ENCODE measurements at regions not wholly inside any gene's neighbourhood (a gene's known extent, or its start where the extent isn't known, plus 50 kb on each side); places are given as distances from the start of the nearest gene placed in this dataset.

GRCh38 chr2:71872466-71873051 lies 275.1 kb downstream of the CYP26B1 start:
- H3K36me3 ChIP-seq (ENCODE audit: control insufficient read depth in 2 of 2, insufficient read depth in 2 of 2, low read length in 1 of 2), result no peaks in the 10 kb centered on the region
- BruUV-seq (replicated peaks), result no TSS peak
- H3K4me2 ChIP-seq (ENCODE audit: control insufficient read depth, insufficient read depth), result no peak overlapping the region
- ChIA-PET RAD21 (ENCODE audit: unreplicated experiment) (no interaction called here), CTCF (no interaction called here), SMC1A (ENCODE audit: uncharacterized antibody, unreplicated experiment) (no interaction called here), POLR2A (no interaction called here)
- DNase-seq (ENCODE audit: low read depth, low spot score) (no peak), FAIRE-seq (no peak), ATAC-seq (no peak)
- H3K9me3 ChIP-seq (replicated peaks; ENCODE audit: control insufficient read depth, insufficient read depth, low read length), result no peaks in the 10 kb centered on the region
- intact Hi-C loops (cut with micrococcal nuclease; ENCODE audit: unreplicated experiment) (no loop called here), in situ Hi-C loops (cut with MboI) (no loop called here)
- H3K79me2 ChIP-seq (ENCODE audit: control insufficient read depth, insufficient read depth, low read length), result no peaks in the 10 kb centered on the region
- no peak overlapping the region for H3K4me3 ChIP-seq
- H4K20me1 ChIP-seq (ENCODE audit: control insufficient read depth, insufficient read depth), result no peaks in the 10 kb centered on the region
- no peak overlapping the region for H3K9ac ChIP-seq (ENCODE audit: control insufficient read depth, insufficient read depth, low read length)
- no peaks in the 10 kb centered on the region; a peak in 1 of 4 replicates for H3K27me3 ChIP-seq (replicated peaks in 1 of 2; ENCODE audit: control insufficient read depth in 2 of 2, insufficient read depth in 2 of 2, low read length in 1 of 2)
- 40% methylated on average over 11 of the region's 12 CpGs for WGBS (ENCODE audit: insufficient coverage, insufficient replicate concordance, low lambda C conversion rate, missing lambda C conversion rate)
- H3K4me1 ChIP-seq (ENCODE audit: control insufficient read depth, insufficient read depth, low read length), result no peaks in the 10 kb centered on the region
- no peak overlapping the region for H3K27ac ChIP-seq (ENCODE audit: control insufficient read depth, insufficient read depth)
- TF ChIP-seq FOS (IDR thresholded peaks at IDR 0.05; ENCODE audit: borderline replicate concordance, extremely low read depth, insufficient read length), result no peak
- TF ChIP-seq HDAC2 (IDR thresholded peaks at IDR 0.05), result no peak
- TF ChIP-seq KAT2A (conservative IDR thresholded peaks at IDR 0.05; ENCODE audit: control insufficient read depth, low read depth, low read length), result no peak
- no peak for TF ChIP-seq ZZZ3 (IDR thresholded peaks at IDR 0.05; ENCODE audit: control insufficient read depth, insufficient read length, low read depth)
- no peak for TF ChIP-seq ZNF207 (IDR thresholded peaks at IDR 0.05; ENCODE audit: borderline replicate concordance)
- TF ChIP-seq RELA (IDR thresholded peaks at IDR 0.05; ENCODE audit: borderline replicate concordance, partially characterized antibody), result no peak
- no peak for TF ChIP-seq RCOR1 (conservative IDR thresholded peaks at IDR 0.05; ENCODE audit: low read depth, low read length)
- TF ChIP-seq CEBPZ (IDR thresholded peaks at IDR 0.05; ENCODE audit: low read depth, low read length), result no peak
- no peak for TF ChIP-seq PML (IDR thresholded peaks at IDR 0.05; ENCODE audit: low read length)
- TF ChIP-seq MXI1 (IDR thresholded peaks at IDR 0.05; ENCODE audit: low read depth, low read length), result no peak
- TF ChIP-seq KLF5 (IDR thresholded peaks at IDR 0.05; ENCODE audit: partially characterized antibody), result no peak
- TF ChIP-seq, protein P1, sequence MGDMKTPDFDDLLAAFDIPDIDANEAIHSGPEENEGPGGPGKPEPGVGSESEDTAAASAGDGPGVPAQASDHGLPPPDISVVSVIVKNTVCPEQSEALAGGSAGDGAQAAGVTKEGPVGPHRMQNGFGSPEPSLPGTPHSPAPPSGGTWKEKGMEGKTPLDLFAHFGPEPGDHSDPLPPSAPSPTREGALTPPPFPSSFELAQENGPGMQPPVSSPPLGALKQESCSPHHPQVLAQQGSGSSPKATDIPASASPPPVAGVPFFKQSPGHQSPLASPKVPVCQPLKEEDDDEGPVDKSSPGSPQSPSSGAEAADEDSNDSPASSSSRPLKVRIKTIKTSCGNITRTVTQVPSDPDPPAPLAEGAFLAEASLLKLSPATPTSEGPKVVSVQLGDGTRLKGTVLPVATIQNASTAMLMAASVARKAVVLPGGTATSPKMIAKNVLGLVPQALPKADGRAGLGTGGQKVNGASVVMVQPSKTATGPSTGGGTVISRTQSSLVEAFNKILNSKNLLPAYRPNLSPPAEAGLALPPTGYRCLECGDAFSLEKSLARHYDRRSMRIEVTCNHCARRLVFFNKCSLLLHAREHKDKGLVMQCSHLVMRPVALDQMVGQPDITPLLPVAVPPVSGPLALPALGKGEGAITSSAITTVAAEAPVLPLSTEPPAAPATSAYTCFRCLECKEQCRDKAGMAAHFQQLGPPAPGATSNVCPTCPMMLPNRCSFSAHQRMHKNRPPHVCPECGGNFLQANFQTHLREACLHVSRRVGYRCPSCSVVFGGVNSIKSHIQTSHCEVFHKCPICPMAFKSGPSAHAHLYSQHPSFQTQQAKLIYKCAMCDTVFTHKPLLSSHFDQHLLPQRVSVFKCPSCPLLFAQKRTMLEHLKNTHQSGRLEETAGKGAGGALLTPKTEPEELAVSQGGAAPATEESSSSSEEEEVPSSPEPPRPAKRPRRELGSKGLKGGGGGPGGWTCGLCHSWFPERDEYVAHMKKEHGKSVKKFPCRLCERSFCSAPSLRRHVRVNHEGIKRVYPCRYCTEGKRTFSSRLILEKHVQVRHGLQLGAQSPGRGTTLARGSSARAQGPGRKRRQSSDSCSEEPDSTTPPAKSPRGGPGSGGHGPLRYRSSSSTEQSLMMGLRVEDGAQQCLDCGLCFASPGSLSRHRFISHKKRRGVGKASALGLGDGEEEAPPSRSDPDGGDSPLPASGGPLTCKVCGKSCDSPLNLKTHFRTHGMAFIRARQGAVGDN (IDR thresholded peaks at IDR 0.05), result no peak
- TF ChIP-seq SRF (IDR thresholded peaks at IDR 0.05; ENCODE audit: low read depth in 2 of 2, low read length in 2 of 2), result no peak
- TF ChIP-seq SKIL (IDR thresholded peaks at IDR 0.05; ENCODE audit: low read depth, poor library complexity, severe bottlenecking), result no peak
- TF ChIP-seq RFX5 (IDR thresholded peaks at IDR 0.05; ENCODE audit: low read depth, low read length), result no peak
- no peak overlapping the region for H2AFZ ChIP-seq (ENCODE audit: control insufficient read depth, low read depth, low read length)

All from GM12878 (cell line).